Endothelial cell of umbilical vein (primary cell): ENCODE measurements at regions not wholly inside any gene's neighbourhood (a gene's known extent, or its start where the extent isn't known, plus 50 kb on each side); places are given as distances from the start of the nearest gene placed in this dataset.

ENCODE experiments used
- BruUV-seq: library from RNA; stranded (reverse); fragments of 400-500 nt; replicated peaks from 2 replicates; lab custom pipeline; 2021; lab: Mats Ljungman, UMichigan
- CTCF ChIA-PET: fragments of 300-600, 350-600 bp; sonication (Branson Sonifier 250); formaldehyde crosslinking; loops from one replicate; lab custom pipeline; 2021; ENCODE audit warnings: antibody characterized with exemption, inconsistent platforms; lab: Charles Lee
- POLR2A ChIA-PET: fragments of 300-600, 350-600 bp; sonication (Branson Sonifier 250); formaldehyde crosslinking; loops from one replicate; lab custom pipeline; 2021; ENCODE audit warnings: antibody characterized with exemption, inconsistent platforms; lab: Charles Lee
- DNase-seq: peaks from one replicate; pipeline ENCODE4 v3.0.0-alpha.2; 2011; ENCODE audit warnings: low read depth, low spot score
- FAIRE-seq: peaks from 2 replicates; lab custom pipeline; 2011; peaks lifted over from hg19 to GRCh38; lab: Jason Lieb, UNC
- H2AFZ ChIP-seq: 2 replicates; pipeline ENCODE4 v1.6.0; 2012; ENCODE audit warnings: low read depth, low read length, control low read depth, inconsistent platforms
- H3K27ac ChIP-seq: 2 replicates; pipeline ENCODE4 v1.5.1; 2011; ENCODE audit warnings: low read depth, mild to moderate bottlenecking, control low read depth, low read length, moderate library complexity; ENCODE audit not compliant: insufficient read depth
- H3K27me3 ChIP-seq, 2 experiments: 2 replicates each; pipeline versions ENCODE4 v1.6.0 to v1.6.1; 2011; ENCODE audit warnings: low read length in 2 of 2, mixed read lengths in 1 of 2; ENCODE audit not compliant: control insufficient read depth in 2 of 2, insufficient read depth in 2 of 2
- H3K36me3 ChIP-seq, 2 experiments: 2 replicates in 1 of 2; 3 replicates in 1 of 2; pipeline ENCODE4 v1.5.1; 2011; ENCODE audit warnings: low read length in 2 of 2, mild to moderate bottlenecking in 1 of 2, moderate library complexity in 1 of 2; ENCODE audit not compliant: control insufficient read depth in 2 of 2, insufficient read depth in 2 of 2; ENCODE audit errors: extremely low read depth in 1 of 2
- H3K4me1 ChIP-seq: 3 replicates; pipeline ENCODE4 v1.5.1; 2011; ENCODE audit warnings: mild to moderate bottlenecking, low read length; ENCODE audit not compliant: control insufficient read depth, insufficient read depth; ENCODE audit errors: extremely low read depth
- H3K4me2 ChIP-seq: 2 replicates; pipeline ENCODE4 v1.6.1; 2011; ENCODE audit warnings: low read length, control low read depth, mixed read lengths; ENCODE audit not compliant: insufficient read depth
- H3K4me3 ChIP-seq, 3 experiments: fragments of 200-600 bp in 1 of 3; sonication (generic), shearing (Covaris generic) in 1 of 3; replicated peaks in 1 of 3; 2 replicates each; pipeline ENCODE4 v1.5.1; 2011 to 2016; ENCODE audit warnings: control low read depth in 3 of 3, low read length in 3 of 3, mild to moderate bottlenecking in 2 of 3, inconsistent platforms in 1 of 3, low read depth in 1 of 3, moderate library complexity in 1 of 3; ENCODE audit not compliant: insufficient read depth in 1 of 3
- H3K79me2 ChIP-seq: 2 replicates; pipeline ENCODE4 v1.6.0; 2012; ENCODE audit warnings: low read length, inconsistent platforms; ENCODE audit not compliant: control insufficient read depth, insufficient read depth
- H3K9ac ChIP-seq: replicated peaks from 2 replicates; pipeline ENCODE3; 2011; ENCODE audit warnings: low read length, control low read depth; ENCODE audit not compliant: insufficient read depth; ENCODE audit errors: extremely low read depth
- H3K9me1 ChIP-seq: replicated peaks from 3 replicates; pipeline ENCODE4 v1.6.0; 2011; ENCODE audit warnings: mild to moderate bottlenecking, low read length; ENCODE audit not compliant: control insufficient read depth, insufficient read depth; ENCODE audit errors: extremely low read depth
- H3K9me3 ChIP-seq: replicated peaks from 2 replicates; pipeline ENCODE4 v1.5.1; 2012; ENCODE audit warnings: low read length, inconsistent platforms; ENCODE audit not compliant: control insufficient read depth, insufficient read depth
- H4K20me1 ChIP-seq: replicated peaks from 2 replicates; pipeline ENCODE3; 2011; ENCODE audit warnings: mild to moderate bottlenecking, low read length; ENCODE audit not compliant: control insufficient read depth, insufficient read depth; ENCODE audit errors: extremely low read depth
- CTCF ChIP-seq, 2 donors: IDR thresholded peaks; 1 replicate in 1 of 2; 2 replicates in 1 of 2; pipeline ENCODE4 v1.5.1; 2011; ENCODE audit warnings: low read length in 2 of 2, mild to moderate bottlenecking in 2 of 2, moderate library complexity in 2 of 2, control low read depth in 1 of 2, inconsistent platforms in 1 of 2, low read depth in 1 of 2; ENCODE audit not compliant: insufficient read depth in 1 of 2; ENCODE audit errors: extremely low read depth in 1 of 2
- FOS ChIP-seq: IDR thresholded peaks from 2 replicates; pipeline ENCODE4 v1.6.1; 2011; ENCODE audit warnings: mild to moderate bottlenecking, low read length, moderate library complexity, borderline replicate concordance; ENCODE audit not compliant: insufficient read depth
- GATA2 ChIP-seq: IDR thresholded peaks from 2 replicates; pipeline ENCODE4 v1.7.0; 2011; ENCODE audit warnings: low read depth, mild to moderate bottlenecking, moderate library complexity, mixed read lengths, low read length; ENCODE audit not compliant: insufficient read length, insufficient read depth
- JUN ChIP-seq: IDR thresholded peaks from 2 replicates; pipeline ENCODE4 v1.6.1; 2011; ENCODE audit warnings: borderline replicate concordance, low read depth; ENCODE audit not compliant: insufficient read length, insufficient read depth
- MAX ChIP-seq: IDR thresholded peaks from 2 replicates; pipeline ENCODE4 v1.6.1; 2011; ENCODE audit not compliant: insufficient read depth, insufficient read length
- POLR2A ChIP-seq: IDR thresholded peaks from 2 replicates; pipeline ENCODE4 v1.6.1; 2012; ENCODE audit warnings: low read depth, mild to moderate bottlenecking, control low read depth, low read length
- dilution Hi-C: fragments of 300-500 bp; cut with MboI; formaldehyde crosslinking; loops from one replicate; pipeline ENCODE4 v1.15.0; 2019; ENCODE audit warnings: low sequenced_read_pairs; ENCODE audit not compliant: extremely low pct_ligation_motif_present
- intact Hi-C: fragments of 100-400 bp; cut with micrococcal nuclease; formaldehyde crosslinking; loops from one replicate; pipeline ENCODE4 v1.10.0; 2022

- DNase-seq: no peak
- intact Hi-C loops: no loop called here
- Histone ChIP-seq H3K9me1 (peaks cover 2% of the 10 kb centered on the region), H2AFZ (no peak overlapping the region), H3K4me3 (no peak overlapping the region), H3K36me3 (no peaks in the 10 kb centered on the region), H3K27ac (no peak overlapping the region), H3K79me2 (no peaks in the 10 kb centered on the region), H3K9me3 (no peaks in the 10 kb centered on the region), H3K4me2 (no peak overlapping the region), H3K9ac (no peak overlapping the region), H3K27me3 (no peaks in the 10 kb centered on the region), H3K4me1 (no peaks in the 10 kb centered on the region), H4K20me1 (no peaks in the 10 kb centered on the region)
- no TSS peak for BruUV-seq
- POLR2A ChIA-PET: no interaction called here
- TF ChIP-seq JUN (no peak), CTCF (IDR thresholded peaks at IDR 0.05; ENCODE audit: extremely low read depth in 1 of 2, insufficient read depth in 1 of 2, low read depth in 1 of 2, low read length in 2 of 2) (no peak), FOS (no peak), POLR2A (no peak), MAX (no peak), GATA2 (no peak)
- dilution Hi-C loops: no loop called here
- CTCF ChIA-PET: interaction anchor here (1.0 kb wide), 1 partner anchor 210 kb away, joined by 4 read pairs; no protein-coding TSS in a partner anchor
- FAIRE-seq: no peak
These were observed 207.0 kb upstream of the COL3A1 start for GRCh38 chr2:188767176-188767575.

- DNase-seq: no peak
- Histone ChIP-seq H3K27ac (no peak overlapping the region), H3K9ac (no peak overlapping the region), H2AFZ (no peak overlapping the region), H3K79me2 (no peaks in the 10 kb centered on the region), H3K27me3 (no peaks in the 10 kb centered on the region), H3K36me3 (no peaks in the 10 kb centered on the region), H3K9me3 (no peaks in the 10 kb centered on the region), H3K4me1 (no peaks in the 10 kb centered on the region), H3K9me1 (no peaks in the 10 kb centered on the region), H4K20me1 (no peaks in the 10 kb centered on the region), H3K4me3 (no peak overlapping the region), H3K4me2 (no peak overlapping the region)
- intact Hi-C loops (no loop called here), dilution Hi-C loops (no loop called here)
- BruUV-seq: no TSS peak
- TF ChIP-seq CTCF (IDR thresholded peaks at IDR 0.05; ENCODE audit: extremely low read depth in 1 of 2, insufficient read depth in 1 of 2, low read depth in 1 of 2, low read length in 2 of 2) (no peak), POLR2A (no peak)
- FAIRE-seq: no peak
- CTCF ChIA-PET: interaction anchor here (0.9 kb wide), 1 partner anchor 214 kb away, joined by 3 read pairs; no protein-coding TSS in a partner anchor
- POLR2A ChIA-PET: no interaction called here
These were observed 203.9 kb upstream of the COL3A1 start for GRCh38 chr2:188770296-188770695.
